ENCODE measurements at regions not wholly inside any gene's neighbourhood (a gene's known extent, or its start where the extent isn't known, plus 50 kb on each side); places are given as distances from the start of the nearest gene placed in this dataset.

DNA sequence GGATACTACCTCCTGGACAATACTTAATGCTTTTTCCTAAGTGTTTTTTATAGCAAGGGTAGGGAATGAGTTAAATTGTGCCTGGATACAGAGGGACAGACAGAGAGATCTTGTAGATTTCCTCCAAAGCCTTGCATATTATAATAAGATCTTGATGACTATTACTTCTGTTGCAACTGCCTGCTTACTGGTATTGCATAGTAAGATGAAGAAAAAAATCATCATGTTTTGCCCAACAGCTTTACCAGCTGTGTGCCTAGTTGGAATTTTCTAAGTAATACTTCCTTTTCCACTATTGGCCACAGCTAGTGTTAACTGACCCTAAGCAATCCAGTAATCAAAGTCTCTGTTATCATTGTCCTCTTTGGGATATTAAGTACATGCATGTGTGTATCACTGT lies 139.0 kb downstream of the DCK start:
- Mint-ChIP-seq H3K36me3 (ENCODE audit: low read depth) (no peaks in the 10 kb centered on the region), H3K9me3 (no peaks in the 10 kb centered on the region), H3K27ac (no peak overlapping the region), H3K27me3 (no peaks in the 10 kb centered on the region), H3K4me3 (no peak overlapping the region), H3K4me1 (no peaks in the 10 kb centered on the region)
- DNase-seq: no peak
- intact Hi-C loops (cut with micrococcal nuclease): no loop called here

DNA sequence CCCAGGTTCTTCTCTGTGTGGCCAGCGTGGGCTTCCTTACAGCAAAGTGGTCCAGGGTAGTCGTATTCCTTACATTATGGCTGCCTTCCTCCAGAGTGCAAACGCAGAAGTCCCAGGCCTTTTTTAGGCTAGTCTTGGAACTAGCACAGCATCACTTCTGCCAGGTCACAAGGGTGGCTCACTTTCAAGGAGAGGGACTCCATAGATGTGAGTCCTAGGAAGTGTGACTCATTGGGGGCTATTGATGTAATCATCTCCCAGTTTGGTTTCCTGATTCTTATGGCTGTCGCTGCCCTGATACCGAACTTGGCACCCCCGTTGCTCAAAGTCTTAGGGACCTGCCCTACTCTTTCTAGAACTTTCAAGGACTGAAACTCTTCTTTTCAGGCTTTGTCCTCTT lies 140.0 kb downstream of the DCK start:
- intact Hi-C loops (cut with micrococcal nuclease): no loop called here
- Mint-ChIP-seq H3K4me1 (no peaks in the 10 kb centered on the region), H3K36me3 (ENCODE audit: low read depth) (no peaks in the 10 kb centered on the region), H3K4me3 (no peak overlapping the region), H3K27me3 (no peaks in the 10 kb centered on the region), H3K27ac (no peak overlapping the region), H3K9me3 (no peaks in the 10 kb centered on the region)
- no peak for DNase-seq

DNA sequence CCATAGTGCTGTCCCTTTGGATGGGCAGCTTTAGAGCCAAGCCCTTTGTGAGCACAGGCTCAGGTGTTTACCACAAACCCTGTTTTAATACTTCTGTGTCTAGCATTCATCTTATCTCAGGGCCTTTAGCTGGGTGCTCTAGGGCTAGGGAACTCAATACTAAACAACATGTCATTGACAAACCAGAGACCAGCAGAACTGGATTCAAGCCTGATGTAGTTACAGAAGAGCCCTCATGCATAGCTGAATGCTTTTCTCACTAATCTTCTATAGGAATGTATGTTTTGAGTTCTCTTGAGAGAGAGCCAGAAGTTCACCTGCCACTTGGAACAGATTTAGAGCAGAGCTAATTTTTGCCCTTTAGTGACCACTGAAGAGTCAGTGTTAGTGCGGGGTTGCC lies 142.6 kb downstream of the DCK start:
- no peak overlapping the region for H3K4me3 Mint-ChIP-seq
- intact Hi-C loops (cut with micrococcal nuclease): no loop called here
- no peaks in the 10 kb centered on the region for H3K4me1 Mint-ChIP-seq
- H3K36me3 Mint-ChIP-seq (ENCODE audit: low read depth): no peaks in the 10 kb centered on the region
- H3K27me3 Mint-ChIP-seq: no peaks in the 10 kb centered on the region
- no peaks in the 10 kb centered on the region for H3K9me3 Mint-ChIP-seq
- H3K27ac Mint-ChIP-seq: no peak overlapping the region
- no peak for DNase-seq

DNA sequence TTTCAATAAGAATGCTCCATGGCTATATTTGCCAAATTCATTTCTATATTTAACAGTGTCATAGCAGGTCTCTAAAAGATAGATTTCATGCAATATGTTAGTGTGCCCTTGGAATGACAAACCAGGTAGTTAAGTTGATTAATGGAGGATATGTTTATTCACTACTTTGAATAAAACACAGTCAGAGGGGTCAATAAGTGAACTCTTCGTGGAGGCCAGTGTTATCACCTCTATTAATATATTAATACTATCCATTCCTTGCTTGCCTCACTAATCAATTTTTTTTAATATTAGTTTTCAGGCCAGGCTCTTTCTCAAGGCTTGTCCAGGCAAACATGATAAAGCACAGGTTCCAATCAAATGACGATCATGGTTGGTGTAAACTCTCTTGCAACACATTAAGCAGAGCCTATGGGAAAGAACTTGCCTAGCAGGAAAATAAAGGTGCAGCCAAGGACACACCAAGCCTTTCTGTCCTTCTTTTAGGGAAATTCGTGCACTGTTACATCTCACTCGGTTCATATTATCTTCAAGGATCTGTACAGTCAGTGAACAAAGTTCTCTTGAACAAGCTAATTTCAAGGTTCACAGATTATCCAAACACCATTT lies 144.7 kb downstream of the DCK start:
- no peak overlapping the region for H3K27ac Mint-ChIP-seq
- intact Hi-C loops (cut with micrococcal nuclease): no loop called here

DNA sequence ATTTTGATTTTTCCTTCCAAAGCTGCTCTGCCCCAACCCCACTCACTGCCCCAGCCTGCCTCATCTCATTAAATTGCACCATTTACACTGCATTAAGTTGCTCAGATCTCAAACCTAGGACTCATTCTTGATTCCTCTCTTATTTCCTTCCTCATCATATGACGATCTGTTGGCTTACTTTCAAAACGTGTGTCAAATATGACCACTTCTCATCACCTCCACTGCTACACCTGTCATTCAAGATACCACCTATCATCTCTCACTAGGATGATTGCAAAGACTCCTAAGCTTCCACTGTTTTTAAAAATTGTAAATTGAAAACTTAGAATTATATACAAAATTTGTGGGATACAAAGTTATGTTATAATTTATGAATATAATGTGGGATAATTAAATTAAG lies 147.1 kb downstream of the DCK start:
- no peak overlapping the region for H3K4me3 Mint-ChIP-seq
- no peak for DNase-seq
- H3K27ac Mint-ChIP-seq: no peak overlapping the region
- no peaks in the 10 kb centered on the region for H3K27me3 Mint-ChIP-seq
- H3K4me1 Mint-ChIP-seq: no peaks in the 10 kb centered on the region
- H3K36me3 Mint-ChIP-seq (ENCODE audit: low read depth): no peaks in the 10 kb centered on the region
- intact Hi-C loops (cut with micrococcal nuclease): no loop called here
- no peaks in the 10 kb centered on the region for H3K9me3 Mint-ChIP-seq

More for the DNA sequence above, 144.7 kb downstream of the DCK start:
- no peaks in the 10 kb centered on the region for H3K9me3 Mint-ChIP-seq
- DNase-seq: no peak
- H3K4me1 Mint-ChIP-seq: no peaks in the 10 kb centered on the region
- no peak overlapping the region for H3K4me3 Mint-ChIP-seq
- H3K27me3 Mint-ChIP-seq: no peaks in the 10 kb centered on the region
- H3K36me3 Mint-ChIP-seq (ENCODE audit: low read depth): no peaks in the 10 kb centered on the region

DNA sequence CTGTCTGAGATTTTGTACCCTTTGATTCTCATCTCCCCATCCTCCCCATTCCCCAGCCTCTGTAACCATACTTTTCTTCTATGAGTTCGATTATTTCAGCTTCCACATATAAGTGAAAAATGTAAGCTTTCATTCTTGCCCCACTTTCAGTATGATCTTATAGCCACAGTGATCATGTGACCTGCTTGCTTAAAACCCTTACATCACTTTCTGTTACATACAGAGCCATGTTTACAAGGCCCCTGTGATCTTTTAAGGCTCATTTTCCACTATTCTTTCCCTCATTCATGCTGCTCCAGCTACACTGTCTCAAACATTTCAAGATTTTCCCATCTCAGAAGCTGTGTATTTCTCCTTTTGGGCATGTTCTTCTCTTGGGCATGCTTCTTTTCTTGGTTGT lies 147.7 kb downstream of the DCK start:
- Mint-ChIP-seq H3K4me1 (no peaks in the 10 kb centered on the region), H3K27ac (no peak overlapping the region), H3K4me3 (no peak overlapping the region), H3K27me3 (no peaks in the 10 kb centered on the region), H3K36me3 (ENCODE audit: low read depth) (no peaks in the 10 kb centered on the region), H3K9me3 (no peaks in the 10 kb centered on the region)
- no peak for DNase-seq
- intact Hi-C loops (cut with micrococcal nuclease): no loop called here

DNA sequence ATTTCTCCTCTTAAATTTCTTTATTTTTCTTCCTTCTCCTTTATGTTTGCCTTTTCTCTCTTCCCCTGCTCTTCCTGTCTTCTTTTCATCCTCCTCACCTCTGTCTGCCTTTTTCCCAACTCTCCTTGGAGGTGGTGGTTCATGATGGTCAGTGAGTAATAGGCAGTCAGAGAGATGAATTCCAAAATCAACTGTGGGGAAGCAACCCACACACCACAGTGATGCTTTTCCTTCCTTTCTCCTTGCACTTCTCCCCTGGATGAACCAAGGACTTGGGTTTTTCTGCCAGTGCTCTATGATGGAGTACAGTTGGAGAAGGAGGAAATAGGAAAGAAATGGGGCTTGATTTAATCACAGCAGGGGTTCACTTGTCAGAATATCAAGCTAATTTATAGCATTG lies 153.8 kb downstream of the DCK start:
- Mint-ChIP-seq H3K27me3 (no peaks in the 10 kb centered on the region), H3K4me3 (no peak overlapping the region), H3K9me3 (peaks cover 6% of the 10 kb centered on the region), H3K27ac (no peak overlapping the region), H3K4me1 (no peaks in the 10 kb centered on the region), H3K36me3 (ENCODE audit: low read depth) (no peaks in the 10 kb centered on the region)
- intact Hi-C loops (cut with micrococcal nuclease): no loop called here
- no peak for DNase-seq

DNA sequence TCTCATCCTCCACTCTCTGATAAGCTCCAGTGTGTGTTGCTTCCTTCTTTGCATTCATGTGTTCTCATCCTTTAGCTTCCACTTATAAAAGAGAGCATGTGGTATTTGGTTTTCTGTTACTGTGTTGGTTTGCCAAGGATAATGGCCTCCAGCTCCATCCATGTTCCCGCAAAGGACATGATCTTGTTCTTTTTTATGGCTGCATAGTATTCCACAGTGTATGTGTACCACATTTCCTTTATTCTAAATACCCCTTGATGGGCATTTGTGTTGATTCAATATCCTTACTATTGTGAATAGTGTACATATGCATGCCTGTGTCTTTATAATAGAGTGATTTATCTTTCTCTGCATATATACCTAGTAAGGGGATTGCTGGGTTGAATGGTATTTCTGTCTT lies 155.1 kb downstream of the DCK start:
- Mint-ChIP-seq H3K36me3 (ENCODE audit: low read depth) (no peaks in the 10 kb centered on the region), H3K4me3 (no peak overlapping the region), H3K27ac (no peak overlapping the region), H3K27me3 (no peaks in the 10 kb centered on the region), H3K4me1 (no peaks in the 10 kb centered on the region), H3K9me3 (peaks cover 6% of the 10 kb centered on the region)
- intact Hi-C loops (cut with micrococcal nuclease): no loop called here
- DNase-seq: no peak

DNA sequence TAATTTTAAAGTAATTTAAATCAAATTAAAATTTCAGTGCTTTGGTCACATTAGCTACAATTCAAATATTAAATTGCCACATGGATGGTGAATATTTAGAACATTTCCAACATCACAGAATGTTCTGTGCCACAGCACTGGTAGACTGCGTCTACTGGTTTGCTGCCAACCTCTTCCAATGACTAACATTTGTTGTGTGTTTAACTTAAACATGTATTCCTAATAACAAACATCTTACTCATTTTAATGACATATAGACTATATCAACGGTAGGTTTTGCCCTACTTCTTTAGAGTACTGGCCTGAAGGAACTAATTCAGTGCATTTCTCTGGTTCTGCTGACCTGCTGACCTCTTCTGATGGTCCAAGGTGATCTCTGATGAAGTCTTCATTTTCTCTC lies 157.6 kb downstream of the DCK start:
- H3K27ac Mint-ChIP-seq: no peak overlapping the region
- no peak overlapping the region for H3K4me3 Mint-ChIP-seq
- no peaks in the 10 kb centered on the region for H3K36me3 Mint-ChIP-seq (ENCODE audit: low read depth)
- H3K9me3 Mint-ChIP-seq: peaks cover 6% of the 10 kb centered on the region
- intact Hi-C loops (cut with micrococcal nuclease): no loop called here
- DNase-seq: no peak
- H3K4me1 Mint-ChIP-seq: no peaks in the 10 kb centered on the region
- H3K27me3 Mint-ChIP-seq: no peaks in the 10 kb centered on the region

DNA sequence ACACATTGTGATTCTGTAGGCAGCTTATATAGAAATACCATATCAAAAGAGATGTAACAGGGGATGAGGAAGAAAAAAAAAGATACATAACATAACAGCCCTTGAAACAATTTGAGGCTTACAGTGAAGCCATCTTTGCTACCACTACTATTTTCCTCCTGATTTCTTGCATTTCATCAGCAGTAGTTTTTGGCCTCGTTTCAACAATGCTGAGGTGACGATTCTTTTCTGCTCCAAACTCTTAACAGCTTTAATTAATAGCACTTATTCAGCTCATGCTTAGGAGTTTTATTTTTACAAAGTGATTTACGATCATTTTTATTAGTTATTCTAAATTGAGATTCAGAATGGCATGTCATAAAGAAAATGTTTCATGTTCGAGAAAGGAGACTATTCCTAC lies 163.2 kb downstream of the DCK start:
- intact Hi-C loops (cut with micrococcal nuclease): no loop called here
- no peaks in the 10 kb centered on the region for H3K4me1 Mint-ChIP-seq
- H3K36me3 Mint-ChIP-seq (ENCODE audit: low read depth): no peaks in the 10 kb centered on the region
- H3K4me3 Mint-ChIP-seq: no peak overlapping the region
- H3K27me3 Mint-ChIP-seq: peaks cover 6% of the 10 kb centered on the region
- no peaks in the 10 kb centered on the region for H3K9me3 Mint-ChIP-seq
- no peak overlapping the region for H3K27ac Mint-ChIP-seq
- DNase-seq: no peak

DNA sequence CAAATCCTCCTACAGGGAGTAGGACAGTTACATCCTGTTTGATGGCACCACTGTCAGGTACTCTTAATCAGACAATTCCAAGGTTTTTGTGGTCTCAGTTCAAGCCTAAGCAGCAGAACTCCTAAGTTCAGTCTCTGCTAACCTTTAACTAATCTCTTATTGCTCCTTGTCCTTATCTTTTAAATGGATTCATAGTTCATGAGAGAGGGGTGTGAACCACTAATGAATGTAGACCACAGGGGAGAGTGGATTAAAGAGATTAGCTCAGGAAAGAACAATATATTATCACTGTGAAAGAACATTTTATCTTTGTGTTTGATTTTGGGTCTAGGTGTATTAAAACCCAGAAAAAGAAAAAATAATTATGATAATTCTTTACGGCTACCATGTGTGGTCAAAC lies 168.9 kb downstream of the DCK start:
- Mint-ChIP-seq H3K4me1 (no peaks in the 10 kb centered on the region), H3K27me3 (peaks cover 15% of the 10 kb centered on the region), H3K27ac (no peak overlapping the region), H3K4me3 (no peak overlapping the region), H3K9me3 (no peaks in the 10 kb centered on the region), H3K36me3 (ENCODE audit: low read depth) (no peaks in the 10 kb centered on the region)
- intact Hi-C loops (cut with micrococcal nuclease): no loop called here
- DNase-seq: no peak

DNA sequence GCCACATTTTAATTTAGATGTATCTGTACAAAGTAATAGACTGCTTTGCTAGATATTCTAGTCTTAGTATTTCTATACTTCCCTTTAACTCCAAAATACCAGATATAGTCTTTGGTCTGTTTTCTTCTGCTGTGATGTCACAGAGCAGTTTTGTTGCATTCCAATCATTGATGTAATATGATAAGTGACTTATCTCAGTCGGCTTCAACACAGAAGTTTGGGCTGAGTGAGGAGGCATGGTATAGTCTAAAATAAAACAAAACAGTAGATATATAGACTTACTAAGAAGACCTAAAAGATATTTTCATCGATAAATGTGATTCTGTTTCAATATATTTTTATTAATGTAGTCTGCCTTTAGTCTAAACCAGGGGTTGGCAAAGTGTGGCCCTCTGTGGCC lies 169.9 kb downstream of the DCK start:
- H3K27ac Mint-ChIP-seq: no peak overlapping the region
- H3K27me3 Mint-ChIP-seq: peaks cover 15% of the 10 kb centered on the region
- intact Hi-C loops (cut with micrococcal nuclease): no loop called here
- H3K36me3 Mint-ChIP-seq (ENCODE audit: low read depth): no peaks in the 10 kb centered on the region
- no peaks in the 10 kb centered on the region for H3K4me1 Mint-ChIP-seq
- DNase-seq: no peak
- no peaks in the 10 kb centered on the region for H3K9me3 Mint-ChIP-seq
- no peak overlapping the region for H3K4me3 Mint-ChIP-seq

DNA sequence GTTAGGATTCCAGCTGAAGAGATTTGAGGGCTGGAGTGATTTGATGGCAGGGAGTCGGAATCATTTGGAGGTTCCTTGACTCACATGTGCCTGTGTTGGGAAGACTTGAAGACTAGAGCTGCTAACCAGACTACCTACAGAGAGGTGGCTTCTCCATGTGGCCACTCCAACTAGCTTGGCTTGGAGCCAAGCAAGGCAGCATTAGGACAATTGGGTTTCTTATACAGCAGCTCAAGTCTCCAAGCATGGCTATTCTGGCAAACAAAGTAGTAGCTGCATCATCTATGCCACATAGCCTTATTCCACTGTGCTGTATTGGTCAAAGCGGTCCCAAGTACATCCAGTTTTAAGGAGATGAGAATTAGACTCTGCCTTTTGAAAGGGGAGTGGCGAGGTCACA lies 171.7 kb upstream of the SLC4A4 start:
- Mint-ChIP-seq H3K27me3 (peaks cover 9% of the 10 kb centered on the region), H3K9me3 (no peaks in the 10 kb centered on the region), H3K4me3 (no peak overlapping the region), H3K4me1 (no peaks in the 10 kb centered on the region), H3K36me3 (ENCODE audit: low read depth) (no peaks in the 10 kb centered on the region), H3K27ac (no peak overlapping the region)
- DNase-seq: no peak
- intact Hi-C loops (cut with micrococcal nuclease): no loop called here

DNA sequence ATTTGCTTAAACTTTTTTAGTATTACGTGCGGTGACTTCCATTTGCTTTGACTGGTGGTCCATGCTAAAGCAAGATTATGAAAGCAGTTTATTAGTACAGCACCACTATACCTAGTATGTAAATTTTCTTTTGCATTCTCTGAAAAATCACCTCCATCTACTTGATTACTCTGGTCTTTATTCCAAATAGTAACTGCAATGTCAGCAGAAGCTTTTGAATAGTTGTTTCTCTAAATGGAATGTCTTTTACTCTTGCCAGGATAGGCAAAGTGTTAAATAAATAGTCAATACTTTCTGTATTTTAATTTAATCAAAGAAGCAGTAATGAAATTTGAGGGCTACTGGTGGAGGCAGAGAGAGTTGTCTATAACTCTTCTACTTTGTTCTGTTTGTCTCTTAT lies 167.2 kb upstream of the SLC4A4 start:
- Mint-ChIP-seq H3K27ac (no peak overlapping the region), H3K4me1 (no peaks in the 10 kb centered on the region), H3K27me3 (peaks cover 6% of the 10 kb centered on the region), H3K9me3 (no peaks in the 10 kb centered on the region), H3K36me3 (ENCODE audit: low read depth) (no peaks in the 10 kb centered on the region), H3K4me3 (no peak overlapping the region)
- DNase-seq: no peak
- intact Hi-C loops (cut with micrococcal nuclease): no loop called here

DNA sequence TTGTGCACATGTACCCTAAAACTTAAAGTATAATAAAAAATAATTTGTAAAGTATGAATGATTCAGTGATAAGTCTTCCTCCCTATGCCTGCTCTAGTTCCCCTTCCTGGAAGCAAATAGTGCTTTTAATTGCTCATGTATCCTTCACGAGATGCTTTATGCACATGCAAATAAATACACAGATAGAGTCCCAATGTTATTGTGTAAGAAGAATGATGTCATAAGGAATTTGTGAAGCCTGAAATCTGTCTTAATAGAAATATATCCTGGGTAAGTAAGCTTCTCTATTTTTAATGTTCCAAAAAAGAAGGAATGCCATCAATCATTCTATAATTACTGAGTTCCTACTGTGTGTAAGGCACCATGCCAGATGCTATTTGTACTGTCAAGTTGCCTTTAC lies 157.5 kb upstream of the SLC4A4 start:
- peaks cover 4% of the 10 kb centered on the region for H3K4me1 Mint-ChIP-seq
- peaks cover 25% of the 10 kb centered on the region for H3K27me3 Mint-ChIP-seq
- H3K4me3 Mint-ChIP-seq: no peak overlapping the region
- no peak for DNase-seq
- no peaks in the 10 kb centered on the region for H3K36me3 Mint-ChIP-seq (ENCODE audit: low read depth)
- H3K27ac Mint-ChIP-seq: no peak overlapping the region
- intact Hi-C loops (cut with micrococcal nuclease): loop anchor here (10.0 kb wide), 4 partner anchors 297 to 1123 kb away; partner anchors contain the start of gene UTP3
- no peaks in the 10 kb centered on the region for H3K9me3 Mint-ChIP-seq
